ENCODE measurements at regions not wholly inside any gene's neighbourhood (a gene's known extent, or its start where the extent isn't known, plus 50 kb on each side); places are given as distances from the start of the nearest gene placed in this dataset.
"Not testable (repeated sequence)": the region's sequence is repeated elsewhere in the genome, so short reads cannot be mapped to it uniquely, and the experiment has no call there.

- DNase-seq (ENCODE audit: low spot score): no peak
Measured at GRCh38 chr18:42474577-42474976, 519.5 kb downstream of the PIK3C3 start.

- no peak for DNase-seq (ENCODE audit: low spot score)
Measured at GRCh38 chr18:42475157-42475556, 520.1 kb downstream of the PIK3C3 start.

GRCh38 chr18:42477267-42477666 is 522.2 kb downstream of the PIK3C3 start:
- DNase-seq (ENCODE audit: low spot score): no peak

GRCh38 chr18:42480441-42480840 is 525.4 kb downstream of the PIK3C3 start:
- no peak for DNase-seq (ENCODE audit: low spot score)

- DNase-seq (ENCODE audit: low spot score): no peak
Measured at GRCh38 chr18:42484648-42485047, 529.6 kb downstream of the PIK3C3 start.

- no peak for DNase-seq (ENCODE audit: low spot score)
Measured at GRCh38 chr18:42486271-42486670, 531.2 kb downstream of the PIK3C3 start.

- DNase-seq (ENCODE audit: low spot score): no peak
Measured at GRCh38 chr18:42508683-42509296, 553.8 kb downstream of the PIK3C3 start.

GRCh38 chr18:42509750-42510415 is 554.8 kb downstream of the PIK3C3 start:
- DNase-seq (ENCODE audit: low spot score): no peak

GRCh38 chr18:42510540-42510939 is 555.5 kb downstream of the PIK3C3 start:
- DNase-seq (ENCODE audit: low spot score): no peak

GRCh38 chr18:42513441-42513840 is 558.4 kb downstream of the PIK3C3 start:
- no peak for DNase-seq (ENCODE audit: low spot score)

- DNase-seq (ENCODE audit: low spot score): no peak
Measured at GRCh38 chr18:42514512-42514911, 559.5 kb downstream of the PIK3C3 start.

GRCh38 chr18:42517896-42518295 is 562.9 kb downstream of the PIK3C3 start:
- no peak for DNase-seq (ENCODE audit: low spot score)

- DNase-seq (ENCODE audit: low spot score): not testable (repeated sequence)
Measured at GRCh38 chr18:42518331-42518730, 563.3 kb downstream of the PIK3C3 start.

- DNase-seq (ENCODE audit: low spot score): no peak
Measured at GRCh38 chr18:42520138-42520537, 565.1 kb downstream of the PIK3C3 start.

- no peak for DNase-seq (ENCODE audit: low spot score)
Measured at GRCh38 chr18:42525905-42526304, 570.9 kb downstream of the PIK3C3 start.

GRCh38 chr18:42527766-42528165 is 572.7 kb downstream of the PIK3C3 start:
- no peak for DNase-seq (ENCODE audit: low spot score)

GRCh38 chr18:42530276-42530675 is 575.2 kb downstream of the PIK3C3 start:
- DNase-seq (ENCODE audit: low spot score): no peak

GRCh38 chr18:42532119-42532518 is 577.1 kb downstream of the PIK3C3 start:
- no peak for DNase-seq (ENCODE audit: low spot score)

GRCh38 chr18:42533009-42533575 is 578.1 kb downstream of the PIK3C3 start:
- no peak for DNase-seq (ENCODE audit: low spot score)

- no peak for DNase-seq (ENCODE audit: low spot score)
Measured at GRCh38 chr18:42533616-42534015, 578.6 kb downstream of the PIK3C3 start.

- no peak for DNase-seq (ENCODE audit: low spot score)
Measured at GRCh38 chr18:42534313-42534712, 579.3 kb downstream of the PIK3C3 start.

GRCh38 chr18:42536442-42536841 is 579.0 kb downstream of the RIT2 start:
- DNase-seq (ENCODE audit: low spot score): no peak

GRCh38 chr18:42537291-42537690 is 578.2 kb downstream of the RIT2 start:
- DNase-seq (ENCODE audit: low spot score): no peak

GRCh38 chr18:42544901-42545300 is 570.6 kb downstream of the RIT2 start:
- no peak for DNase-seq (ENCODE audit: low spot score)

All from hematopoietic multipotent progenitor cell treated with erythropoietin and hydrocortisone succinate and interleukin-3 and kit ligand, for 17 days (in vitro differentiated cells).